Activated T-cell treated with anti-CD3 and anti-CD28 coated beads for 24 hours (primary cell): ENCODE measurements at regions not wholly inside any gene's neighbourhood (a gene's known extent, or its start where the extent isn't known, plus 50 kb on each side); places are given as distances from the start of the nearest gene placed in this dataset.

ENCODE experiments used
- DNase-seq: peaks from one replicate; pipeline ENCODE4 v3.0.0-alpha.2; 2020; ENCODE audit warnings: low read depth

DNA sequence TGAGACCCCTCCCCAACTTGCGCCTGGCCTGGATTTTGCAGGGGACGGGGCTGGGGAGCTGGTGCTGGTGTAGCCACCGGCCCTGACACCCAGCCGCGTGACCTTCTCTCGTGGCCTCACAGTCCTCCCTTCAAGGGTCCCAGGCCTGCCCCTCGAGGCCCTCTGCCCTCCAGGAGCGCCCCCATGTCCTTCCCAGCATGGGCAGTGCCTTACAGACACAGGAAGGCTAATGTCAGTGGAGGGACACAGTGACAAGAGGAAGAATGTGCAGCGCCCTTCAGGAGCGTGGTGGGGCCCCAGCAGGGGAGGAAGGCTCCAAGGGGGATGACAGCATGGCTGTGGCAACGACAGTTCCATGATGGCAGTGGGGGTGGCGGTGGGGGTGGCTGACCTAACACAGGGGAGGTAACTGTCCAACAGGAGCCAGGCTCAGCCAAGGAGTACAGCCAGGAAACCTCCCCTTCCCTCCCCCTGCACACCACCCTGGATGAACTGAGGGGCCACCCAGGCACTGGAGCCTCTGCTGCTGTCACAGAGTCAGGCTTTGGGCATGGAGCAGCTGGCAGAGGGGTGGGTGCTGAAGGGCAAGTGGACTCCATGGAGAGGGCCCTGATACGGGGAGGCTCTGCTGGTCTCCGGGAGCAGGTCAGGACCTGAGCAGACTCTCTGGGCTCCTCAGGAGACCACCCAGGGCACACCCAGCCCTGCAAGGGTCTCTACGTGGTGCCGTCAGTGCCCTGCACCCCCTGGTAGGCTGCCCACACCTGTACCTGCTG, 76.0 kb upstream of the RET start:
- no peak for DNase-seq

DNA sequence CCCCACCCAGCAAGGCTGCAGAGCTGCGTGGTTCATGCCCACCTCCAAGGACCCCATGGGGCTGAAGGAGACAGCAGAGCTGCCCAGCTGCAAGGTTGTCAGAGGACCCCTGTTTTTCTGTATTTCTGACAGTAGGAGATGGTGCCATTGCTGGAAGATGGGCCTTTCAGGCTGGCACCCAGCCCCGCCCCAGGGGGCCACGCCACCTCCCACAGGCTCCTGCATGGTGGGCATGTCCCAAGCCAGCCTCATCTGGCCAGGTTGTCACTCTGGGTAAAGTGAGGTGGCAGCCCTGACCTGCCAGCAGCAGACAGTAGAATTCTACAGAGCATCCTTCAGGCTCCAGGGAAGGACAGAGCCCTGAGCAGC, 75.5 kb upstream of the RET start:
- DNase-seq = no peak

DNA sequence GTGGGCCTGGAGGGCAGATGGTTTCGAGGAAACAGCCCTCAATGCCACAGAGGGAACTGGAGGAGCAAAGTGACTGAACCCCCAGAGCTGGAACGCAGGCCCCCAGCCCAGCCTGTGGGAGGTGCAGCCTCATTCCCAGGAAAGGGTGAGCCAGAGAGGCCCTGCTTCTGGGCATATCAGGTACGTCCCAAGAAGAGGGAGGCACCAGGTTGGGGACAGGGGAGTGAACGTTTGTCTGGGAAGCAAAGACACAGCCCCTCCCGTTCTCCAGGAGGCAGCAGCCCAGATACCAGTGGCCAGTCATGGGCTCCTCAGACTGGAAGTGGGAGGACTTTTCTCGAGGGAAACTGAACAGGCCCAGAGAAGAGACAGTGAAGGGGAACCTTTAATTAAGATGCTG, 74.3 kb upstream of the RET start:
- DNase-seq = no peak

DNA sequence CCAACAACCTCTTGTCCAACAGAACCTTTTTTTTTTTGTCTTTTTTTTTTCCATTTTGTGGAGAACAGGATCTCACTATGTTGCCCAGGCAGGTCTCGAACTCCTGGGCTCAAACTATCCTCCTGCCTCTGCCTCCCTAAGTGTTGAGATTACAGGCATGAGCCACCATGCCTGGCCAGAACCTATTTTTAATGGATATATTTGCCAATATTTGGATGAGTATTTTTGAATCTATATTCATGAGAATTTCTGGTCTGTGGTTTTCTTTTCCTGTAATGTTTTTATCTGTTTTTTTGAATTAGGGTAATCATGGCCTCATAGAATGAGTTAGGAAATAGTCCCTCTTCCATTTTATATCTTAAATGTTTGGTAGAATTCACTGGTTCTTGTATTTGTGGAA, 70.4 kb upstream of the RET start:
- DNase-seq = no peak

DNA sequence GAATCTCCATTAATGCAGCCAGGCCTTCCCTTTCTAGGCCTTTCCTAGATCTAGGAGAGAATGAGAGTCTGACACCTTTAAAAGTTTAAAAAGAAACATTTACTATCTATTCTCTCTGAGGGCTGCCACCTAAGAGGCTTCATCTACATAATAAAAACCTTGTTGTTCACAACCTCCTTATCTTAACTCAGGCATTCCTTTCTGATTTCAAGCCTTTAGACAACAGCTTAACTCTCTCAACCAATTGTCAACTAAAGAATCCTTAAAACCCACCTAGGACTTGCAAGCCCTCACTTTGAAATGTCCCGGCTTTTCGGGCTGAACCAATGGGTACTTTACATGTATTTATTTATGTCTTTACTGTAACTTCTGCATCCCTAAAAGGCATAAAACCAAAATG, 64.3 kb upstream of the RET start:
- DNase-seq = no peak

DNA sequence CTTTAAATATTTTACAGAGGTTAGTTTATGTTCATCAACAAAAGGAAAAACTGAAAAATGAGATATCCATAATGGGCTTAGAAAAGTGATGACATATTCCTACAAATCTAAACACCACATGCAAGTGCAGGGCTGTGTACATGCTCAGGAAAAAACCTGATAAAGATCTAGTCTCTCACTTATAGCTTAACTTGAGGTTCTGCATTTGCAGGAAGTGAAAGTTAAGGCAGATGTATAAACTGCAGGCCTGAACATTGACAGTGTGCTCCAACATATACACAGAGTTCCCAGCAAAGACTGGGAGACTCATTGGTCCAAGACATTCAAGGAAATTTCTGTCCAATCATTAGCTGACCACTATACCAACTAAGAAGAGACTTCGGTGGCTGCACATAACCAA, 63.8 kb upstream of the RET start:
- DNase-seq = no peak

DNA sequence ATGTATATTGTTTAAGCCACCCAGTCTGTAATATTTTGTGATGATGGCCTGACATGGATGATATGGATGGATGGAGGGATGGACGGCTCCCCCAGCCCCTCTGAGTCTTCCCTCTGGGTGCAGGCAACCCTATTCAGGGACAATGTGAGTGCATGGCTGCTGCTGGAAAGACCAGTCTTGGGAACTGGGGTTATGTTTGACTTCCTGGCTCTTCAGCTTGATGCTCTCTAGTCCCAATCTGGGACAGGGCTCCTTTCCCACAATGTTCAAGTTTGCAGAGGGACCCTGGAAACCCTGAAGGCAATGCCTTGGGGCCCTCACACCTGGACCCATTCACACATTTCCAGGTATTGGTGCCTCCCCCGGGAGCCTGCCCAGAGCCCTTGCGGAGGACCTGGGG, 52.3 kb upstream of the RET start:
- DNase-seq = no peak

DNA sequence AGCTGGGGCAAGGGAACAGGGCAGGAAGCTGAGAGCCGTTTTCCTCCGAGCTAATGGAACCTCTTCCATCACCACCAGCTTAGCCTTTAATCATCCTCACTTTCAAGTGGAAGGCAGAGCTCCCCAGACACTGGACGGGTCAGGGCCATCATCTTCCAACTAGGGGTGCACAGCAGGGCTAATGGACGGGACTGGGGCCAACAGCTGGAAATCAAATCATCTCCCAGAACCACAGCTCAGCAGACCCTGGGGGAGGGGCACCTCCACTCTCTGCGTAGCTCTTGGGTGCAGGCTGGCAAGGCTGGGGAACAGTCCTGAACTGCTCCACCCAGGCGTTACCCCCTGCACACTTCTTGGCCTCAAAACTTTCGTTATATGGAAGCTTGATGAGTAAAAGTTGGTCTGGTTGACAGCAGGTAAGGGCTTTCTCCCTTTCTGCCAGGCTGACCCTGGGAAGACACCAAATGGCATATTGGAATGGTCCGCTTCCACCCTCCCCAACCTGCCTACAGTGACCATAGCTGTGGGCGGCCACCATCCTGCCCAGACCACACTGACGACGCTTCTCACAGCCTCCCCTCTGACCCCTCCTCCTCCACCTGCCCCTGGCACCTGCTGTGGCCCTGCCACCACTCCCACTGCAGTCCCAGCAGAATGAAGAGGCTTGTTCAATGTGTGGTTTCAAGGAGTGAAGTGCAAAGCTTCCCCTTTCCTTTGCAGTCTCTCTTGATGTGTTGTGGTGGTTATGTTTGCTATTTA, 51.7 kb upstream of the RET start:
- no peak for DNase-seq

DNA sequence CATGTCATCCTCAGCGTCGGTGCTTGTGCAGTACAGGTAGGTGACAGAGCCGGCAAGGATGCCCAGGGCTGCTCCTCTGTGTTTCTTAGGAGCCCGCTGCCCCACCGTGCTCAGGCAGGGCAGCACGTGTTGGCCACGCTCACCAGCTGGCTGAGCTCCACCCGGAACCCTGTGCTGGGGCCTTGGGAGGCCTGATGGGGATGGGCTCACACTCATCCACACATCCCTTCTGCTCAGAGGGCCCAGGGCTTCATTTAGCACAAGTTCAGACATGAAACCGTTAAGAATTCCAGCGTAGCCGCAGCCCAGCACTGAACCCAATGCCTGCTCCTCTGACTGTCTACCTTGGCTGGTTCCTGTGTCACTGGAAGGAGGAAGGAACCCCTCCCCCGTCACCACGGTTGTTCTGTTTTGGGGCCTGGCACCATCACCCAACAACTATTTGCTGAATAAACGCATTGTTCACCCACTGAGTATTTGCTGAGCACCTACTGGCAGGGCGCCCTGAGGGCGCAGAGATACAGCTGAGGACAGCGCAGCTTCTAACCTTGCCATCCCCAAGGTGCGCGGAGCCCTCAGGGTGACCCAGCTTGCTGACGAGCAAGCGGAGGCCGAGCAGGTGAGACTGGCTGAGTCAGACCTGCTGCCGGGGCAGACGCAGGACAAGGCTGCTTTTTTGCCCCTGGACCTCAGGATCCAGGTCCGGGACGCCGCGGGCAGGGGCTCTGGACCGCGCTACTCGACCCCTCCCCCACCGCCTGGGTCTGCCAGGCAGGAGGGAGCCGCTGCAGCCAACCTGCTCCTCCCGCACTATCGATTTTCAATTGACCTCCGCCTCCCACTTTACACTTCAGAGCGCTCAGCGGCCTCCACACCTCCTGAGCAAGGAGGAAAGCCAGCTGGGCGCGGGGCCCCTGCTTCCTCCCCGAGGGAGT, 50.6 kb upstream of the RET start:
- DNase-seq = no peak
